Superior temporal gyrus (tissue), 1 donor: ENCODE measurements at regions not wholly inside any gene's neighbourhood (a gene's known extent, or its start where the extent isn't known, plus 50 kb on each side); places are given as distances from the start of the nearest gene placed in this dataset.

Source experiments
- DNase-seq: peaks from one replicate; pipeline ENCODE4 v3.0.0-alpha.2; 2016; ENCODE audit errors: extremely low spot score

- no peak for DNase-seq
These were observed 81.2 kb upstream of the KCNIP4 start for GRCh38 chr4:22029803-22030202.

- no peak for DNase-seq
These were observed 72.5 kb upstream of the KCNIP4 start for GRCh38 chr4:22021106-22021505.

GRCh38 chr4:22020129-22020528 is 71.6 kb upstream of the KCNIP4 start:
- DNase-seq, result no peak

GRCh38 chr4:22019676-22020075 is 71.1 kb upstream of the KCNIP4 start:
- DNase-seq, result no peak

GRCh38 chr4:22014222-22014741 is 65.7 kb upstream of the KCNIP4 start:
- no peak for DNase-seq

- no peak for DNase-seq
These were observed 55.3 kb upstream of the KCNIP4 start for GRCh38 chr4:22003878-22004277.
